HG03439 (cell line): ENCODE measurements at regions not wholly inside any gene's neighbourhood (a gene's known extent, or its start where the extent isn't known, plus 50 kb on each side); places are given as distances from the start of the nearest gene placed in this dataset.

Experiments
- ATAC-seq: cut with Tn5 transposase; IDR thresholded peaks from one replicate; pipeline ENCODE4 v1.9.1; 2021; ENCODE audit warnings: mild to moderate bottlenecking, moderate library complexity; ENCODE audit not compliant: unreplicated experiment

GRCh38 chr1:98386675-98387440, 274.7 kb upstream of the SNX7 start:
- no peak for ATAC-seq

- ATAC-seq, result no peak
Measured at GRCh38 chr1:98385652-98386051, 275.9 kb upstream of the SNX7 start.

- ATAC-seq, result no peak
Measured at GRCh38 chr1:98384461-98385141, 276.9 kb upstream of the SNX7 start.

- no peak for ATAC-seq
Measured at GRCh38 chr1:98382986-98383740, 278.4 kb upstream of the SNX7 start.

GRCh38 chr1:98382586-98382985, 278.9 kb upstream of the SNX7 start:
- no peak for ATAC-seq

GRCh38 chr1:98374098-98374497, 287.4 kb upstream of the SNX7 start:
- no peak for ATAC-seq

GRCh38 chr1:98373056-98373455, 288.5 kb upstream of the SNX7 start:
- no peak for ATAC-seq

- ATAC-seq, result no peak
Measured at GRCh38 chr1:98371764-98372163, 289.8 kb upstream of the SNX7 start.

GRCh38 chr1:98369463-98369862, 292.1 kb upstream of the SNX7 start:
- no peak for ATAC-seq

GRCh38 chr1:98368995-98369394, 292.5 kb upstream of the SNX7 start:
- ATAC-seq, result no peak

GRCh38 chr1:98367426-98367825, 294.1 kb upstream of the SNX7 start:
- ATAC-seq, result no peak

- ATAC-seq, result no peak
Measured at GRCh38 chr1:98366343-98366742, 295.2 kb upstream of the SNX7 start.

GRCh38 chr1:98364544-98364943, 297.0 kb upstream of the SNX7 start:
- ATAC-seq, result no peak

- ATAC-seq, result no peak
Measured at GRCh38 chr1:98360864-98361263, 300.7 kb upstream of the SNX7 start.

GRCh38 chr1:98355656-98356383, 305.7 kb upstream of the SNX7 start:
- ATAC-seq, result no peak

GRCh38 chr1:98352378-98352777, 309.1 kb upstream of the SNX7 start:
- ATAC-seq, result no peak

- no peak for ATAC-seq
Measured at GRCh38 chr1:98351561-98351960, 310.0 kb upstream of the SNX7 start.

GRCh38 chr1:98345417-98345816, 316.1 kb upstream of the SNX7 start:
- no peak for ATAC-seq

- no peak for ATAC-seq
Measured at GRCh38 chr1:98344731-98345130, 316.8 kb upstream of the SNX7 start.

- ATAC-seq, result no peak
Measured at GRCh38 chr1:98342566-98342965, 319.0 kb upstream of the SNX7 start.

GRCh38 chr1:98340511-98340910, 321.0 kb upstream of the SNX7 start:
- no peak for ATAC-seq
